IMR-90 (cell line): ENCODE measurements at regions not wholly inside any gene's neighbourhood (a gene's known extent, or its start where the extent isn't known, plus 50 kb on each side); places are given as distances from the start of the nearest gene placed in this dataset.

ENCODE experiments used
- ATAC-seq: fragments of 200-7000 bp; cut with Tn5 transposase; 2 replicates; pipeline ENCODE4 v1.9.1; 2020; ENCODE audit warnings: low read depth, mild to moderate bottlenecking, moderate library complexity
- BruUV-seq: library from RNA; stranded (reverse); fragments of 400-500 nt; replicated peaks from 2 replicates; lab custom pipeline; 2021; lab: Mats Ljungman, UMichigan
- CTCF ChIA-PET: fragments of 300-600 bp; formaldehyde crosslinking; extraction: SDS; loops from one replicate; lab custom pipeline; 2021; ENCODE audit warnings: antibody characterized with exemption; lab: Yijun Ruan, JAX
- POLR2A ChIA-PET: fragments of 300-600 bp; sonication (Branson Sonifier 250); formaldehyde crosslinking; loops from one replicate; lab custom pipeline; 2022; ENCODE audit warnings: antibody characterized with exemption; ENCODE audit not compliant: unreplicated experiment; lab: Charles Lee
- DNase-seq: peaks from one replicate; pipeline ENCODE4 v3.0.0; 2013
- H2AFZ ChIP-seq: replicated peaks from 2 replicates; pipeline ENCODE3; 2013; ENCODE audit warnings: low read length, mild to moderate bottlenecking; ENCODE audit not compliant: poor library complexity
- H2AK5ac ChIP-seq: 2 replicates; pipeline ENCODE4 v1.6.1; 2013; ENCODE audit warnings: low read depth, low read length, inconsistent platforms
- H2AK9ac ChIP-seq: replicated peaks from 2 replicates; pipeline ENCODE3; 2013; ENCODE audit warnings: mild to moderate bottlenecking, low read depth, low read length, moderate library complexity; ENCODE audit not compliant: poor library complexity
- H2BK120ac ChIP-seq: 2 replicates; pipeline ENCODE4 v1.6.1; 2013; ENCODE audit warnings: low read depth, low read length, inconsistent platforms
- H2BK15ac ChIP-seq: 3 replicates; pipeline ENCODE4 v1.6.1; 2013; ENCODE audit warnings: low read depth, low read length, inconsistent platforms
- H2BK20ac ChIP-seq: 2 replicates; pipeline ENCODE4 v1.6.1; 2013; ENCODE audit warnings: low read depth, mild to moderate bottlenecking, inconsistent platforms, low read length, moderate library complexity
- H2BK5ac ChIP-seq: 2 replicates; pipeline ENCODE4 v1.6.1; 2013; ENCODE audit warnings: mild to moderate bottlenecking, low read depth, low read length, inconsistent platforms; ENCODE audit not compliant: poor library complexity, severe bottlenecking
- H3K14ac ChIP-seq: replicated peaks from 2 replicates; pipeline ENCODE4 v1.6.1; 2013; ENCODE audit warnings: low read depth, low read length, inconsistent platforms
- H3K18ac ChIP-seq: 2 replicates; pipeline ENCODE4 v1.6.1; 2013; ENCODE audit warnings: low read depth, low read length, control low read depth
- H3K23ac ChIP-seq: 2 replicates; pipeline ENCODE4 v1.6.1; 2013; ENCODE audit warnings: low read depth, low read length, inconsistent platforms
- H3K27ac ChIP-seq: 2 replicates; pipeline ENCODE4 v1.5.1; 2013; ENCODE audit warnings: mild to moderate bottlenecking, control low read depth, low read length; ENCODE audit not compliant: insufficient read depth
- H3K27me3 ChIP-seq: 2 replicates; pipeline ENCODE4 v1.6.1; 2013; ENCODE audit warnings: low read length; ENCODE audit not compliant: control insufficient read depth, insufficient read depth
- H3K36me3 ChIP-seq: 2 replicates; pipeline ENCODE4 v1.6.1; 2013; ENCODE audit warnings: low read length, mixed read lengths; ENCODE audit not compliant: control insufficient read depth, insufficient read depth
- H3K4ac ChIP-seq: 2 replicates; pipeline ENCODE4 v1.6.1; 2013; ENCODE audit warnings: low read depth, low read length, inconsistent platforms
- H3K4me1 ChIP-seq: 2 replicates; pipeline ENCODE4 v1.6.1; 2013; ENCODE audit warnings: low read length, mixed read lengths; ENCODE audit not compliant: control insufficient read depth, insufficient read depth
- H3K4me2 ChIP-seq: 2 replicates; pipeline ENCODE4 v1.6.1; 2013; ENCODE audit warnings: low read depth, mild to moderate bottlenecking, control low read depth, low read length, moderate library complexity
- H3K4me3 ChIP-seq: 2 replicates; pipeline ENCODE4 v1.5.1; 2013; ENCODE audit warnings: low read depth, mild to moderate bottlenecking, control low read depth, low read length, moderate library complexity; ENCODE audit not compliant: insufficient read depth
- H3K56ac ChIP-seq: 2 replicates; pipeline ENCODE4 v1.6.1; 2013; ENCODE audit warnings: low read length, inconsistent platforms; ENCODE audit not compliant: insufficient read depth; ENCODE audit errors: extremely low read depth
- H3K79me1 ChIP-seq, 2 experiments: 2 replicates each; pipeline ENCODE4 v1.6.1; 2013; ENCODE audit warnings: low read length in 2 of 2, inconsistent platforms in 1 of 2, low read depth in 1 of 2
- H3K9ac ChIP-seq: 2 replicates; pipeline ENCODE4 v1.6.1; 2013; ENCODE audit warnings: low read depth, low read length, control low read depth
- H3K9me1 ChIP-seq: 2 replicates; pipeline ENCODE4 v1.6.1; 2013; ENCODE audit warnings: low read length, inconsistent platforms; ENCODE audit not compliant: insufficient read depth
- H3K9me3 ChIP-seq: 2 replicates; pipeline ENCODE4 v1.6.1; 2013; ENCODE audit warnings: low read length; ENCODE audit not compliant: control insufficient read depth, insufficient read depth
- H4K20me1 ChIP-seq: 2 replicates; pipeline ENCODE4 v1.6.1; 2013; ENCODE audit warnings: low read length, inconsistent platforms; ENCODE audit not compliant: insufficient read depth
- H4K5ac ChIP-seq: 2 replicates; pipeline ENCODE4 v1.6.1; 2013; ENCODE audit warnings: mild to moderate bottlenecking, low read depth, low read length, control low read depth
- H4K8ac ChIP-seq, 2 experiments: 2 replicates each; pipeline ENCODE4 v1.6.1; 2013; ENCODE audit warnings: low read depth in 2 of 2, low read length in 2 of 2, control low read depth in 1 of 2, inconsistent platforms in 1 of 2
- H4K91ac ChIP-seq: 2 replicates; pipeline ENCODE4 v1.6.1; 2013; ENCODE audit warnings: low read depth, low read length, inconsistent platforms; ENCODE audit not compliant: insufficient read depth
- CEBPB ChIP-seq: IDR thresholded peaks from 2 replicates; pipeline ENCODE4 v1.6.1; 2012; ENCODE audit warnings: low read depth, low read length, improper control_type of control experiment
- CHD1 ChIP-seq: IDR thresholded peaks from 2 replicates; pipeline ENCODE4 v1.6.1; 2012; ENCODE audit warnings: low read depth, low read length, improper control_type of control experiment
- FOS ChIP-seq: fragments of 150-350 bp; IDR thresholded peaks from 2 replicates; pipeline ENCODE4 v1.6.1; 2016; ENCODE audit warnings: low read depth, low read length
- MAFK ChIP-seq: IDR thresholded peaks from 2 replicates; pipeline ENCODE4 v1.6.1; 2012; ENCODE audit warnings: low read depth, low read length, improper control_type of control experiment
- MAZ ChIP-seq: IDR thresholded peaks from 2 replicates; pipeline ENCODE4 v1.6.1; 2012; ENCODE audit warnings: low read depth, mild to moderate bottlenecking, low read length, improper control_type of control experiment, moderate library complexity, borderline replicate concordance
- NFE2L2 ChIP-seq: fragments of 150-350 bp; IDR thresholded peaks from 2 replicates; pipeline ENCODE4 v1.6.1; 2016; ENCODE audit warnings: low read depth, mild to moderate bottlenecking, low read length
- RAD21 ChIP-seq: IDR thresholded peaks from 2 replicates; pipeline ENCODE4 v1.6.1; 2012; ENCODE audit warnings: low read length, improper control_type of control experiment
- SMC3 ChIP-seq: fragments of 150-350 bp; IDR thresholded peaks from 2 replicates; pipeline ENCODE4 v1.6.1; 2016; ENCODE audit warnings: low read depth, mild to moderate bottlenecking, antibody characterized with exemption, low read length, moderate library complexity
- WGBS, 2 experiments: methylation state at CpG; one replicate each; pipeline versions ENCODE4 v1.1.5 to v1.1.7; 2013; ENCODE audit warnings: missing lambda C conversion rate in 2 of 2; ENCODE audit not compliant: insufficient read length in 1 of 2; ENCODE audit errors: extremely low coverage in 2 of 2; 5-methylcytosine and 5-hydroxymethylcytosine counted together
- dilution Hi-C: fragments of 300-500 bp; cut with HindIII; formaldehyde crosslinking; loops from one replicate; pipeline ENCODE4 v1.14.3; 2018; ENCODE audit warnings: low sequenced_read_pairs; ENCODE audit not compliant: unreplicated experiment
- in situ Hi-C: fragments of 300-500 bp; cut with MboI; formaldehyde crosslinking; loops from 3 replicates; pipeline ENCODE4 v1.14.3; 2019; ENCODE audit warnings: low sequenced_read_pairs, inconsistent platforms, mixed read lengths
- intact Hi-C: fragments of 100-400 bp; cut with micrococcal nuclease; formaldehyde crosslinking; loops from 2 replicates; pipeline ENCODE4 v1.10.0; 2022
- TF ChIP-seq, protein P1 (sequence below): conservative IDR thresholded peaks from 2 replicates; pipeline ENCODE4 v1.5.1; 2012; ENCODE audit warnings: mild to moderate bottlenecking, low read depth, low read length, improper control_type of control experiment
- TF ChIP-seq, protein P2 (sequence below): fragments of 150-350 bp; IDR thresholded peaks from 2 replicates; pipeline ENCODE4 v1.6.1; 2016; ENCODE audit warnings: low read depth, mild to moderate bottlenecking, low read length, moderate library complexity, borderline replicate concordance
- TF ChIP-seq, protein P3 (sequence below): fragments of 150-350 bp; IDR thresholded peaks from 2 replicates; pipeline ENCODE4 v1.6.1; 2017; ENCODE audit warnings: mild to moderate bottlenecking, antibody characterized with exemption, low read length, low read depth

DNA sequence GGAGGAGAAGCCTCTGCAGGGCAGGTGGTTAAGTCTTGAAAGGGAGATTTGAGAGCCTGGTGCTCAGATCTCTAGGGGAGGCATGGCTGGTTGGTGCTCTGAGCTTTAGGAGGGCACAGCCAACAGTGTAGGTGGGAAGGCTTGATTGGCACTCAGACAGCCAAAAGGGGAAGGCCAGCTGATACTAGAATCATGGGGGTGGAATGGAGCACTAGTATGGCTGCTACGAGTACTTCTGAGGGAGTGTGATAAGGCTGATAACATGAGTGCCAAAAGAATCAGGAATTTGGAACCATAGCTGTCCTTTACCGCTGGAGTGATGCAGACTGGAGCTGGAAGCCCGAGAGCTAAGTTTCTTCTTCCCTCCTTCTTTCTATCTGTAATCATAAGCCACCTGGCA lies 184.6 kb upstream of the TBC1D5 start:
- Histone ChIP-seq H3K9me3 (no peaks in the 10 kb centered on the region), H2BK5ac (no peak overlapping the region), H3K4me2 (no peak overlapping the region), H4K8ac (no peak overlapping the region), H2AK9ac (no peak overlapping the region), H3K27ac (no peak overlapping the region), H3K56ac (no peak overlapping the region), H3K79me1 (no peaks in the 10 kb centered on the region), H2AK5ac (no peak overlapping the region), H4K91ac (no peak overlapping the region), H2BK120ac (no peak overlapping the region), H2AFZ (no peak overlapping the region), H3K4me1 (no peaks in the 10 kb centered on the region), H3K4ac (no peak overlapping the region), H3K23ac (no peak overlapping the region), H3K14ac (no peak overlapping the region), H4K5ac (no peak overlapping the region), H3K4me3 (no peak overlapping the region), H3K9ac (no peak overlapping the region), H3K9me1 (no peaks in the 10 kb centered on the region), H3K27me3 (no peaks in the 10 kb centered on the region), H3K18ac (no peak overlapping the region), H4K20me1 (no peaks in the 10 kb centered on the region), H2BK20ac (no peak overlapping the region), H3K36me3 (no peaks in the 10 kb centered on the region), H2BK15ac (no peak overlapping the region)
- ATAC-seq (no peak), DNase-seq (no peak)
- TF ChIP-seq CEBPB, result no peak
- TF ChIP-seq MAFK, result no peak
- no peak for TF ChIP-seq NFE2L2
- TF ChIP-seq CHD1, result no peak
- TF ChIP-seq RAD21, result no peak
- TF ChIP-seq SMC3, result no peak
- TF ChIP-seq, protein P1, sequence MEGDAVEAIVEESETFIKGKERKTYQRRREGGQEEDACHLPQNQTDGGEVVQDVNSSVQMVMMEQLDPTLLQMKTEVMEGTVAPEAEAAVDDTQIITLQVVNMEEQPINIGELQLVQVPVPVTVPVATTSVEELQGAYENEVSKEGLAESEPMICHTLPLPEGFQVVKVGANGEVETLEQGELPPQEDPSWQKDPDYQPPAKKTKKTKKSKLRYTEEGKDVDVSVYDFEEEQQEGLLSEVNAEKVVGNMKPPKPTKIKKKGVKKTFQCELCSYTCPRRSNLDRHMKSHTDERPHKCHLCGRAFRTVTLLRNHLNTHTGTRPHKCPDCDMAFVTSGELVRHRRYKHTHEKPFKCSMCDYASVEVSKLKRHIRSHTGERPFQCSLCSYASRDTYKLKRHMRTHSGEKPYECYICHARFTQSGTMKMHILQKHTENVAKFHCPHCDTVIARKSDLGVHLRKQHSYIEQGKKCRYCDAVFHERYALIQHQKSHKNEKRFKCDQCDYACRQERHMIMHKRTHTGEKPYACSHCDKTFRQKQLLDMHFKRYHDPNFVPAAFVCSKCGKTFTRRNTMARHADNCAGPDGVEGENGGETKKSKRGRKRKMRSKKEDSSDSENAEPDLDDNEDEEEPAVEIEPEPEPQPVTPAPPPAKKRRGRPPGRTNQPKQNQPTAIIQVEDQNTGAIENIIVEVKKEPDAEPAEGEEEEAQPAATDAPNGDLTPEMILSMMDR, result no peak
- no peak for TF ChIP-seq FOS
- TF ChIP-seq, protein P2, sequence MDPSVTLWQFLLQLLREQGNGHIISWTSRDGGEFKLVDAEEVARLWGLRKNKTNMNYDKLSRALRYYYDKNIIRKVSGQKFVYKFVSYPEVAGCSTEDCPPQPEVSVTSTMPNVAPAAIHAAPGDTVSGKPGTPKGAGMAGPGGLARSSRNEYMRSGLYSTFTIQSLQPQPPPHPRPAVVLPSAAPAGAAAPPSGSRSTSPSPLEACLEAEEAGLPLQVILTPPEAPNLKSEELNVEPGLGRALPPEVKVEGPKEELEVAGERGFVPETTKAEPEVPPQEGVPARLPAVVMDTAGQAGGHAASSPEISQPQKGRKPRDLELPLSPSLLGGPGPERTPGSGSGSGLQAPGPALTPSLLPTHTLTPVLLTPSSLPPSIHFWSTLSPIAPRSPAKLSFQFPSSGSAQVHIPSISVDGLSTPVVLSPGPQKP, result no peak
- TF ChIP-seq MAZ, result no peak
- TF ChIP-seq, protein P3, sequence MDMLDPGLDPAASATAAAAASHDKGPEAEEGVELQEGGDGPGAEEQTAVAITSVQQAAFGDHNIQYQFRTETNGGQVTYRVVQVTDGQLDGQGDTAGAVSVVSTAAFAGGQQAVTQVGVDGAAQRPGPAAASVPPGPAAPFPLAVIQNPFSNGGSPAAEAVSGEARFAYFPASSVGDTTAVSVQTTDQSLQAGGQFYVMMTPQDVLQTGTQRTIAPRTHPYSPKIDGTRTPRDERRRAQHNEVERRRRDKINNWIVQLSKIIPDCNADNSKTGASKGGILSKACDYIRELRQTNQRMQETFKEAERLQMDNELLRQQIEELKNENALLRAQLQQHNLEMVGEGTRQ, result no peak
- BruUV-seq, result no TSS peak
- in situ Hi-C loops, result no loop called here
- POLR2A ChIA-PET, result no interaction called here
- no CpG with 5 or more reads among the region's 3 CpGs for WGBS, 2 experiments
- CTCF ChIA-PET, result no interaction called here
- dilution Hi-C loops, result no loop called here
- intact Hi-C loops, result no loop called here
